Muscle of arm (tissue), 1 donor: ENCODE measurements at regions not wholly inside any gene's neighbourhood (a gene's known extent, or its start where the extent isn't known, plus 50 kb on each side); places are given as distances from the start of the nearest gene placed in this dataset.

Source experiments
- DNase-seq: peaks from one replicate; pipeline ENCODE4 v3.0.0-alpha.2; 2013

- no peak for DNase-seq
Observed at GRCh38 chr2:74036010-74036409, 51.3 kb downstream of the TET3 start.

- DNase-seq = no peak
Observed at GRCh38 chr2:74036450-74037195, 51.9 kb downstream of the TET3 start.

DNA sequence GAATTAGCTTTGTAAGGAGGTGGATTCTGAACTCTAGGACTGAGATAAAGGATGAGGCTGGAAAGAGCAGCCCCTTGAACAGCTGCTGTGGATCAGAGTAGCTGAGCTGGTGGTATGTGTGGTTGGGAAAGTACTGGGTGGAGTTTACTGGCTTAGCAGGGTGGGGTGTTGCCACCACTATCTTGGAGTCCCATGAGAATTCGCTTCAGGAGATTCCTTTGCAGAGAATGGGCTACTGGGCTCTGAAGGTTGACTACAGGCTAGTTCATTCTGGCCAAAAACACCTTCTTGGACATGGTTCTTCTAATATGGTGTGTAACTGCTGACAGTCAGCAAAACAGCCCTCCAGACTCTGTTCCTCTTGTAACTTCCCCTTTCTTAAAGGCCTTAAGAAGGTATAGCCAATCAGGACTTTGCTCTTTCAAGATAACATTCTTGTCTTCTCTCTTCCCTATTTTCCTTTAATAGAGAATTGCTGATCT lies 52.7 kb downstream of the TET3 start:
- no peak for DNase-seq

GRCh38 chr2:74039611-74040010 lies 54.9 kb downstream of the TET3 start:
- no peak for DNase-seq

- DNase-seq = no peak
Observed at GRCh38 chr2:74041182-74041581, 56.5 kb downstream of the TET3 start.

DNA sequence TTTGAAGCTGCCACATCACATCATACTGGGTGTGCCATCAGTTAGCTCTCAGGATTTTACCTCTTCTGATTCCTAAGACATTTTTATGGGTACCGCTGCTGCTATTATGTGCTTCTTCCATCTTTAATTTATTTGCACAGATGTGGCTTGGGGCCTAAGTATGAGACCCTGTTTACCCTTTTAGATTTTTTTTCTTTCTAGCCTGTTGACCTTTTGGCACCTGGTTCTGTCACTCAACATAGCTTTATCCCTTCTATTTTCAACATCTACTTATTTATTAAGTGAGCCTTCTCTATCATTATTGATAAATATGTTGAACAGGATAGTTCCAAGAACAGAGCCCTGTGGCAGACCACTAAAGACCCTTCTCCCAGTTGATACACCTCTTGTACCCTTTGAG lies 57.0 kb downstream of the TET3 start:
- no peak for DNase-seq

- DNase-seq = no peak
Observed at GRCh38 chr2:74042606-74043005, 57.9 kb downstream of the TET3 start.

GRCh38 chr2:74043345-74044329 lies 58.9 kb downstream of the TET3 start:
- DNase-seq = no peak

GRCh38 chr2:74044999-74045398 lies 60.3 kb downstream of the TET3 start:
- DNase-seq = no peak

GRCh38 chr2:74045454-74045853 lies 60.7 kb downstream of the TET3 start:
- DNase-seq = no peak

DNA sequence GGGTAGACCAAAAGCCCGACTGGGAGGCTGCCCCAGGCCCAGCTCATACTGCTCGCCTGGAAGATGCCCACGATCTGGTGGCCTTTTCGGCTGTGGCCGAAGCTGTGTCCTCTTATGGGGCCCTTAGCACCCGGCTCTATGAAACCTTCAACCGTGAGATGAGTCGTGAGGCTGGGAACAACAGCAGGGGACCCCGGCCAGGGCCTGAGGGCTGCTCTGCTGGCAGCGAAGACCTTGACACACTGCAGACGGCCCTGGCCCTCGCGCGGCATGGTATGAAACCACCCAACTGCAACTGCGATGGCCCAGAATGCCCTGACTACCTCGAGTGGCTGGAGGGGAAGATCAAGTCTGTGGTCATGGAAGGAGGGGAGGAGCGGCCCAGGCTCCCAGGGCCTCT lies 61.7 kb downstream of the TET3 start:
- DNase-seq = no peak

GRCh38 chr2:74047152-74047551 lies 62.4 kb downstream of the TET3 start:
- no peak for DNase-seq

- DNase-seq = no peak
Observed at GRCh38 chr2:74048147-74048546, 63.4 kb downstream of the TET3 start.

GRCh38 chr2:74048843-74049519 lies 64.3 kb downstream of the TET3 start:
- DNase-seq = no peak

DNA sequence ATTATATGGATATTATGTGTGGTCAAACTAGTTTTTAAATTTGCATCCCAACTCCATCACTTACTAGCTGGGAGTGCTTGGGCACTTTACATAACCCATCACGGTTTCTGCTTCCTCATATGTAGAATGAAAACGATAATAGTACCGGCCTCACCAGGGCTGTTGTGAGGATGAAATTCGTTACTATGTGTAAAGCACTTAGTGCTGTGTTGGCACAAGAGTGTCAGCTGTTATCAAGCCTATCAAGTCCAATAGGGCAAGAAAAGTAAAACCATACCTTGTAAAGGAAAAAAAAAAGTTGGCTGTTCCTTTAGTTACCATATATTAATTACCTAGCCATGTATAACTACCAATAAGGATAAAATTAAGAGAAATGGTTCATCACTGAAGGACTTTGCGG lies 65.4 kb downstream of the TET3 start:
- no peak for DNase-seq

GRCh38 chr2:74051504-74051903 lies 66.8 kb downstream of the TET3 start:
- no peak for DNase-seq

DNA sequence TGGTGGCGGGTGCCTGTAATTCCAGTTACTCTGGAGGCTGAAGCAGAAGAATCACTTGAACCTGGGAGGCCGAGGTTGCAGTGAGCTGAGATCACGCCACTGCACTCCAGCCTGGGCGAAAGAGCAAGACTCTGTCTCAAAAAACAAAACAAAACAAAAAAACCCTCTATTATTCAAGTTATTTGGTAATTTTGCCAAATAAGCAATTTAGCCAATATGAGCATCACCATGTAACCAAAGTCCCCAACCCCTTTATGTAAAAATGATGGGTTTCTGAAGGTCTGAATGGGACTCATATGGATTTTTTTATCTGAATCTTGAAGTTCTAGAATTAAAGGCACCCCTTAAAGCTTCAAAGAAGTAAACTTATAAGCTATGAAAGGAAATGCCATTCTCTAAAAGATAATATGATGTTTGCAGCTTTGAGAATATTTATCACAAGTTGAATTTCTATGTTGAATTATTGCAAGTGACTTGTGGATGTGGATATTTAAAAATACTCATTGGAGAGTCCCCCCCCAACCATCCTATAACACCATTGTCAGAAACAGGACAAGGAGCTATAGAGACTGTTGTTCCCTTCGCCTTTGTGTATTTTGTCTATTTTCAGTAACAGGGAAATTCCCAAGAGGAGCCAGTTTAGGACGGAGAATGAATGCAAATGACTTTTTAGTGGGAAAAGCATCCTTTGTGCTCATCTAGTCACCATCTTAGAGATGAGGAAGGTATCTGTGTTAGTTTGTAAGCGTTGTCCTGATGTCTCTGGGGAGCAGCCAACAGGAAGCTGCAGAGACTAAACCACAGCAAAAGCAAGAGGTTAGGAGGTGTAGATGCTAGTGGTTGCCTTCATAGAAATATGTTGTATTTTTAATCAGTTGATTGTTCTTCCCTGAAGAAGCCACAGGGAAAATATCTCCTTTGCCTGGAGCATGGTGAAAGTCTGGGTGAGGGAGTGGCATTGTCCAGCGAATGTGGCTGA lies 68.3 kb downstream of the TET3 start:
- no peak for DNase-seq

DNA sequence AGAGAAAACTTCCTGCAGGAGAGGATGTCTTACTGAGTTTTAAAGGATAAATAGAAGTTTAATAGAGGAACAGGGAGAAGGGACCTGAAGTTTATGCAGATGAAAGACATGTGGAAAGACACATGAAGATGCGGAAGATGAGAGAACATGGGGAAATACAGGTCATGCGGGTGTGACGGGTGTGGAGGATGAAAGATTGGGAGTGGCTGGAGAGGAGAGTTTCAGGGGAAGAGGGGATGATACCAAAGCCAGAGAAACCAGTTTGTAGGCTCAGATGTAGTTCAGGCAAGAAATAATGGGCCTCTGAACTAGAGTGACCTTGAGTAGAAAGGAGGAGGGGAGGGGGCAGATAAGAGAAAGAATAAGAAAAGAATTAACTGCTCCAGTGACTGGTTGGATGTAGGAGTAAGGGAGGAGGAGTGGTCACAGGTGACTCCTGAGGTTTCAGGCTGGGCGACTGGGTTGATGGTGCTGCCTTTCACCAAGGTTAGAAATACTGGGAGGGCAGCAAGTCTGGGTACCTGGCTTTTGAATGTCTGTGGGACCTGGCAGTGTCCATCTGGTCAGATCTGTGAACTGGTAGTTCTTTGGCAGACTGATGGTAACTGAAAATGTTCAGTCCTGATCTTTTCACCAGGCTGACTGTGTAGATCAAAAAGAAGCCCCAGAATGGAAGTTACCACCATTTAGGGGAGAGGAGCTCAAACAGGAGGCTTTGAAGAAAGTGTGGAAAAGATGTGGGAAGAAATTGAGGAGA lies 69.4 kb downstream of the TET3 start:
- no peak for DNase-seq

GRCh38 chr2:74059137-74059775 lies 74.5 kb downstream of the TET3 start:
- no peak for DNase-seq

DNA sequence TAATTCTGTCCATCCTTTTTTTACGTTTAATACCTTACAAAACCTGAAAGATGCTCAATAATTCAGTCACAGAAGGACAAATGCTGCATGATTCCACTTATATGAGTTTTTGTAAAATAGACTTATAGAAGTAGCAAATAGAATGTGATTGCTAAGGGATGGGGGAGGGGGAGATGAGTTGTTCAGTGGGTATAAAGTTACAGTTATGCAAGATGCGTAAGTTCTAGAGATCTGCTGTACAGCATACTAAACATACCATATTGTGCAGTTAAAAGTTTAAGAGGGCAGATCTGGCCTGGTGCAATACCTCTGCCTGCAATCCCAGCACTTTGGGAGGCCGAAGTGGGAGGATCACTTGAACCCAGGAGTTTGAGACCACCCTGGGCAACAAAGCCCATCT lies 78.8 kb downstream of the TET3 start:
- no peak for DNase-seq
